GM19463 (cell line): ENCODE measurements at regions not wholly inside any gene's neighbourhood (a gene's known extent, or its start where the extent isn't known, plus 50 kb on each side); places are given as distances from the start of the nearest gene placed in this dataset.
"Not testable (repeated sequence)": the region's sequence is repeated elsewhere in the genome, so short reads cannot be mapped to it uniquely, and the experiment has no call there.

ENCODE experiments used
- ATAC-seq: cut with Tn5 transposase; IDR thresholded peaks from one replicate; pipeline ENCODE4 v1.9.1; 2021; ENCODE audit warnings: mild to moderate bottlenecking, moderate library complexity; ENCODE audit not compliant: unreplicated experiment

DNA sequence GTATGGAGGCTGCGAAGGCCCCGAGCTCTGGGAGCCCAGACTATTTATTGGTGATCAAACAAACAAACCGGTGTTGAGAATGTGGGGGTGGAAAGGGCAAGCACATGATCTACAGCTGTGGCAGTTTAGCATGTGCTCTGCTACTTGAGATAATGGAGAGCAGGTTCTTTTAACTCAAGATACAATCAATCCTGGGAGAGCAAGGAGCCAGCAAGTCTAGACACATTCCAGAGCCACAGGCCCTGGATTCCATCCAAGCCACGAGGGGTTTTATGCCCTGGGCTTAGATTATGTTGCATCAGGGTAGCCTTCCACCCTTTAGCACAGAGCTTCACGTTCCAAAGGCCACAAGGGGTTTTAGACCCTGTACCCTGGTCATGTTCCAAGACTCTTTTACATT, 355.9 kb upstream of the ARID1B start:
- ATAC-seq, result not testable (repeated sequence)

DNA sequence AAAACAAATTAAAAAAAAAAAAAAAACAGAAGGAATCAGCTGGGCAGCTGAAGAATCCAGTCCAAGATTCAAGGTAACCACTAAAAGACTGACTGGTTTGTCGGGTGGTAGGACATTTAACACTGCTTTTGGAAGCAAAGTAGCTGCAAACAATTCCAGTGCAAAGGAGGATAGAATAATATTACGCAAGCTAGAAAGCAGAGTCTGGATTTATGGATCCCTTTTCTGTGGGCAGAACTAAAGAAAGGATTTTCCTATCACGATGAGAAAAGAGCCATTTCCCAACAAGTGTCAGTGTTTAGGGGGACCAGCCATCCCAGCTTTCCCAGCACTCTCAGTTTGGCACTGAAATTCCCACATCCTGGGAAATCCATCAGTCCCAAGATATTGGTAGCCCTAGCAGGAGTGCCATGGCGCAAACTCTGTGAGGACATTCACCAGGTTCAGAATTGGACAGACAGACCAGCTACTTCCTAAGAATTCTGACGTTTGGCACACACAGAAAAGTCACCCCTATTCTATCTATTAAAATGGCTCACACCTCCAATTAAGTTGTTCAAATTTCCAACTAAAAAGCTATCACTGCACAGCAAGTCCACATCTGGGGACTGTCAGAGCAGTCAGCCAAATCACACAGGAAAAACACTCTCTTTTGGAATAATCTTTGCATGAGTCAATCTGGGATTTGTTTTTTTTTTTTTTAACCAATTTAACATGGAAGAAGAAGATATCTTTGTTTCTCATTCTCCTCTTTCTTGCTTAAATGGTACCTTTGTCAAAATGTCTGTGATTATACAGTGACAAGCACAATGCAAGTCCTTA, 356.8 kb upstream of the ARID1B start:
- ATAC-seq, result no peak

DNA sequence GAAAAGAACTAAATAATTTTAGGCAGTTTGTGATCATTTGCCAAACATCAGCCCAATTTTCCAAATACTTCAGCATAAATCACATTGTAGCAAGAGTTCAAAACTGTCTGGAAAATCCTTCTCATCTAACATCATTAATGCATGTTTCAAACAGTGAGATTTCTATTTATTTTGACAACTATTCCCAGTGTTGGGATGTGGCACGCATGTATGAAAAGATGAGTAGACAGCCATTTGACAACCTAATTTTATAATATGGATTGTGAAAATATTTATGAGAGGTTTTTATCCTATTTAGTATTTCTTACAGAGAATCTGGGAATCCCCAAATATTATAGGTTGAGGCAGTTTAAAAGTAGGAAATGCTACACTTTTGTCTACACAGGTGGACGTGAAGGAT, 357.6 kb upstream of the ARID1B start:
- no peak for ATAC-seq

- no peak for ATAC-seq
Measured at GRCh38 chr6:156418253-156418652, 358.9 kb upstream of the ARID1B start.

DNA sequence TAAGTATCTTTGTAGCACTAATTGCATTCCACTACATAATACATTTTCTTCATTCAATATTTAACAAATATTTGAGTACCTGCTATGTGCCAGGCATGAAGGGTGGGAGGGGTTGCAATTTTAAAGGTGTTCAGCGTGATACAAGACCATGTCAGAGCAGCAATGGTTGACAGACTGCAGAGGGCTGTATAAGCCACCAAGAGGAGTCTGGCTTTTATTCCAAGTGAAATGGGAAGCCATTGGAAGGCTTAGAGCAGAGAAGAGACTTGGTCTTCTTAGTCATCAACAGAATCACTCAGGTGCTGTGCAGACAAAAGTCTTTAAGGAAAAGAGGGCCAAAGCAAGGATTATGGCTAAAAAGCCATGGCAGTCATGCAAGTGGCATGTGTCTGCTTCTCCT, 360.8 kb upstream of the ARID1B start:
- ATAC-seq, result no peak

- no peak for ATAC-seq
Measured at GRCh38 chr6:156413154-156413553, 364.0 kb upstream of the ARID1B start.

DNA sequence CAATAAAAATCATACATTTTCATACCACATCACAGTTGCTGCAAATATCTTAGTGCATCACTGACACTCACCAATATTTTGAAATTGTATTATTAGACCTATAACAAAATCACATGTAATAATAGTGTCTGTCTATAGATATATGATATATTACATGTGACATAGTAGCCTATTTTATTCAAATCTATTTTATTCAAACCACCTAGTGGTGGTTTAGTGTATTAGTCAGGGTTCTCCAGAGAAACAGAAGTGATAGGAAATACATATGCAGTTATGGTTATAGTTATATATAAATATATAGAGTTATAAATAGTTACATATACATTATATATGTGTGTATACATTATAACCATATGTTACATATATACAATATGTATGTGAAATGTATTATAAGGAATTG, 366.5 kb upstream of the ARID1B start:
- no peak for ATAC-seq

DNA sequence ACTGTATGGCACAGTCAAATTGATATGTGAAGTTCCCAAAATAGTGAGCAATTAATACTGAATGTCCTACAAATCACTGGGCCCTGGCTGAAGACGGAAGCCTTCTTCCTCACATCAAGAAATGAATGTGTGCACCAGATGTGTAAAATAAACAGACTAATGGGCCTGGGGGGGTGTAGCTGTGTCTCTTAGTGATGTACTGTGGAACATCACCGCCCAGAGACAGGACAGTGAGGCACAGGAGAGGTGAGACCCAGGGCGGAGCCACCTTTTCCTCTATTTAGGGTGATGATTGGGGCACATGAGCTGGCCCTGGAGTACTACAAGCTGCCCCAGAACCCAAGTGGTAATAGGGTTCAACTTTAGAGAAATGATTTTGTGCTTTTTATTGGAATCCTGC, 368.5 kb upstream of the ARID1B start:
- ATAC-seq, result no peak

- no peak for ATAC-seq
Measured at GRCh38 chr6:156407334-156407733, 369.8 kb upstream of the ARID1B start.

DNA sequence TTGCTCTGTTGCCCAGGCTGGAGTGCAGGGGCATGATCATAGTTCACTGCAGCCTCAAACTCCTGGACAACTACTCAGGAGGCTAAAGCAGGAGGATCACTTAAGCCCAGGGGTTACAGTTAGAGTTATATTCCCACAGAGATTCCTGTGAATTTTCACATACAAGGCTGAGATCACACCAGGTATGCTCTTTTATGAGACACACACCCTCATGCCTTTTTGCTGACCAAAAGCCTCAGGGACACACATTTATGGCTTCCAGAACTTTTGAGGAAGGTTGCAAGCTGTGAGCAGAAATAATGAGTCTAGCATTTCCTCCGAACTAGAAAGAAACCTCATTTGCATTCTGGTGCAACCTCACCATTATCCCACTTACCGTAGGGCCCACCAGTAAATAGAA, 370.5 kb upstream of the ARID1B start:
- ATAC-seq, result no peak

- ATAC-seq, result no peak
Measured at GRCh38 chr6:156406099-156406498, 371.1 kb upstream of the ARID1B start.

GRCh38 chr6:156402628-156403027, 374.6 kb upstream of the ARID1B start:
- no peak for ATAC-seq

GRCh38 chr6:156402227-156402626, 375.0 kb upstream of the ARID1B start:
- ATAC-seq, result no peak

- no peak for ATAC-seq
Measured at GRCh38 chr6:156400487-156400886, 376.7 kb upstream of the ARID1B start.

DNA sequence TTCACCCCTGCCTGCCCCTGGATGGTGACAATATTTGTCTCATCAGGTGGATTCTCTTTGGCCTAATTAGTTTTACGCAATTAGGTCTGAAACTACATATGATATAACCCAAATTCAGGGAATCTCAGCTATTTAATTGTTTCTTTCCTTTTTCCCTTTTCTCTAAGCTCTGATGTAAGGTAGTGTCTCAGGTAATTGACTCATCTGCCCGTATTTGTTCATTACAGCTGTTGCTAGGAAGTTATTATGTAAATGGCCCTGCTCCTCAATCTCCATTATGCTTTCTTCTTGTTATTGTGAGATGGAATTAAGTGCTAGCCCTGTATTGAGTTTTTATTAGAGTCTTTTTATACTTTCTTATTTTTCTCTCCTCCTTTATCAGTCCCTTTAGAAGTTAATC, 378.2 kb upstream of the ARID1B start:
- no peak for ATAC-seq

DNA sequence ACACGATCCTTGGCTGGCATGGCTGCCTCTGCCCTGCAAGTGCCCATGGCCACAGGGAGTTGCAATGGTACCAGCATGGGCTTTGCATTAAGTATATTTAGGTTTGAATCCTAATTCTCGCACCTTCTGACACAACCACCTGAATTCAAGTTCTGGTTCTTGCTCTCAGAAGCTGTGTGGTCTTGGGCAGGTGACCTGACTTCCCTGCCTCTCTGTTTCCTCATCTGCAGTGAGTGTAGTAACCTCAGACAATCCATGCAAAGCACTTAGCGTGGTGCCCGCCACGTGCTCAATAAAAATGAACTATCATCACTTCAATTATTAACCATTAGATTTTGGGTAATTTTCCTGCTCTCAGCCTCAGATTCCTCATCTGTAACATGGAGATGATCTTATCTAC, 378.8 kb upstream of the ARID1B start:
- ATAC-seq, result no peak

GRCh38 chr6:156396791-156397418, 380.3 kb upstream of the ARID1B start:
- ATAC-seq, result no peak

DNA sequence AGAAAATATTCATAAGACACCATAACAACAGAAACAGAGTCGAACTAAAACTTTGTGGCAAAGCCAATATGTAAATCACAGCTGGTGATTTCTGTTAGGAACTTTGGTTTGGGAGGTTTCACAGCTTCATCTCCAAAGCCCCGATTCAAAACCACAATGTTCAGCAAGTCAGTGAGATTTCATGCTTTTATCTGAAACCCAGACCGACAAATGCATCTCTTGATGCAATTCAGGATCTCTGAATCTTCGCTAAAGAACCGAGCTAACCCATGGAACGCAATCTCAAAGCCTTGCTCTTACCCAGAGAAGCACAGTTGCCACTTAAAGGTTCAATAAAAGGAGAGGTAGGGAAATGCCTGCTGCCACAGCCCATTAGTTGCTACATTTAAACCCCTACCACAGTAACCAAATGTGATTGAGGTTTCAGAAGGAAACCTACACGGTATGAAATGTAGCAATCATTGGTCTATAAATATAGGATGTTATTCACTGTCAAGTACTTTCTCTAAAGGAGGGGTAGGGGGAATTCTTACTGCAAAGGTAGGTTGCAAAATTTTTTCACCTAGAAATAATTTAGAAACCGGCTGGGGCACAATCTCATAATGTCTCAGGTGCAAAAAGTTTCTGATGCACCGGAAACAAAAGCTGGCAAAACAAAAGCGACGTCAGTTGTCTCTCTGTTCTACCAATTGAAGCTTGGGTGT, 381.0 kb upstream of the ARID1B start:
- ATAC-seq, result peak; percentile 48

DNA sequence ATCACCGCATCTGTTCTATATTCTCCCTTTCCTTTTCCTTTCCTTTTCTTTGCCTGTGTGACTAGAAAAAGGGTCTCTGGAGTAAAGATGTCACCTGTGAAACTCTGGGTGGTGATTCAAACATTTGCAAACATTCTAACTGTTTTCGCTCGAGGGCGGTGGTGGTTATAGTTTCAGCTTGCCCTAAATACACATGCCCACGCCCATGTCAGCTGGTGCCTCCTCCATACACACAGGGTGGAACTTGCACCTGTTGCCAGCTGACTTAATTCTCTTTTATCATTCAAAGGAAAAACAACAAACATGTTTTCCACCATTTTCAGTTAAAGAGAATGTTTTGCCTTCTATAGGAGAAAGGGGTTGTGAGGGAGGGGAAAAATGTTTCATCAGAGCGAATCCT, 381.9 kb upstream of the ARID1B start:
- ATAC-seq, result peak; percentile 72

DNA sequence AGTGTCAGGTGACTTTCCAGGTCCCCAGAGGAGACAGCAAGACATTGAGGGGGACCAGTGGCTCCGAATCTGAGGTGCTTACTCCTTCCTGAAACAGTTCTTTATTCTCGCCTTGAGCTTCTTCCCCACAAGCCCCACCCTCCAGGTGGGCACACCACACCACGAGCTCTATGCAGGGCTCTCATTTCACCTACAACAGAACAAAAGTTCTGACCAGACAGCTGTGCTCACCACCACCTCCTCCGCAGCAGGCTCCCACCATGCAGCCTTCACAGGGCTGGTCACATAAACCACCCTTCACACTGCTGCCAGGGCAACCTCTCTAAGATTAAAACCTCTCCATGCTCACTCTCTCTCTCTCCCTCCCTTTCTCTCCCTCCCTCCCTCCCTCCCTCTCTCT, 384.5 kb upstream of the ARID1B start:
- ATAC-seq, result no peak

DNA sequence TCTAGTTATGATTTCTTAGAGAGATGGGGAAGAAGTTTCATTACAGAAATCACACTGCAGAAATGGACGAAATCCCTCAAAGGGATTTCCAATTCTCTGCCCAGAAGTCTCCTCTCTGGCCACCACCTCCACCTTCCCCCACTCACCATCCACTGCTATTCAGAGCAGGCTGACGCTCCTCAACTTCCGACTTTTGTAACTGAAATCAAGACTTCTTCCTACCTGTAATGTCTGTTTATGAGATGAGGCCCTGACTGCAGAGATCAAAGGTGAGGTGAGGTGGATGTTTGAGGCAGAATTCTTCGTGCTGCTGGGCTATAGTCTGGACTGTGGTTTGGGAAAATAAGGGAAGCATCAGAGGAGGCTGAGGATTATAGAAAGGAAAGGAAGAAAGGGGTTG, 385.2 kb upstream of the ARID1B start:
- ATAC-seq, result no peak

DNA sequence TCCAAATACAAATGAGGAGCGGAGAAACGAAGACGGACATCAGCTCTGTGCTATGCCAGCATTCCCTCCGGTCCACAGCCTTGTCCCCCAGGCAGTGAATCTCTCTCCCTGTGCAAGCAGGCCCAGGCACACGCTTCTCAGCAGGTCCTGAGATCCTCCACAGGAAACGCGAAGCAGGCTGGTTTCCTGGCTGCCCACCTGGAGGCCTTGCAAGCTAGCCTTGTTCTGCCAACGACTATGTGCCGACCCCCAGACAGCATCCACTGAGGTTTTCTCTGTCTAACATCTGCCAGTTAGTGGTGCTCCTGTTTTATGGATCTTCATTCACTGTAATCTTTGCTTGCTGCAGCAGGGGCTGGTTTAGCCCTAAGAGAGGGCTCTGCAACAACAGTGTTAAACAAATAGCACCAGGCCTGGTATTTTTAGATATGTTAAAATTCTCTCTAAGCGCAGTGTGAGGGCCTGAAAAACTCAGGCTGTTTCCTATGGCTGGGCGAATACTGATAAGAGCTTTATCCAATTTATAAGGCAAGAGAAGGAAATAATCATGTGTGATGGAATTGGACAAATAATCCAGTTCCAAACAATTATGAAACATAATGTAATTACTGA, 386.0 kb upstream of the ARID1B start:
- ATAC-seq, result no peak
